NCI-H1092 treated with DMSO at 0.1 percent for 48 hours (cell line): ENCODE measurements at regions not wholly inside any gene's neighbourhood (a gene's known extent, or its start where the extent isn't known, plus 50 kb on each side); places are given as distances from the start of the nearest gene placed in this dataset.

Experiments
- DNase-seq: peaks from one replicate; lab custom pipeline; 2025; lab: John Stamatoyannopoulos, UW

DNA sequence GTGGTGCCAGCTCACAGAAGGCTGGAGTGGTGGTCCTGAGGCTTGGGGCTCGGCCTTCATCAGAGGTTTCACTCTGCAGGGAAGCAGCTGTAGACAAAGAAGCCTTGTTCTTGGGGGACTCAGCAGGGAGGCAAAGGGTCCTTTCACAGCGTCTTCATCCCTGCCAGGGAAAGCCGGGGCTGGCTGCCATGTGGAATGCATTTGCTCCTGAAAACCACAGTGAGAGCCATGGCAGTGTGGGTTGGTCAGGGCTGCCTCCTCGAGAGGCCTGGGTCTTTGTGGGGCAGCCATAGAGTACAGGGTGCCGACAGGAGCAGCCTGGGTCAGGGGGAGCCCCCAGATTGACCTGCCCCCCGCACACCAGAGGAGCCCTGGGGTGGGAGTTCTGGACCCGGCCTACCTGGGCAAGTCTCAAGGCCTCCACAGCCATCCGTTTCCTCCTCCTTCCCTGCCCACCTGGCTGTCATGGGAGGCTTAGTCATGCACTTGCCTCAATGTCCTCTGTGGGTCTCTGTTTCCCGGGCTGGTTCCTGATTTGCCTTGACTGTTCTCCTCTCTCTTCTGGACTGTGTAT, 144.0 kb downstream of the CDC5L start:
- no peak for DNase-seq

- no peak for DNase-seq
Observed at GRCh38 chr6:44533421-44533820, 145.9 kb downstream of the CDC5L start.

DNA sequence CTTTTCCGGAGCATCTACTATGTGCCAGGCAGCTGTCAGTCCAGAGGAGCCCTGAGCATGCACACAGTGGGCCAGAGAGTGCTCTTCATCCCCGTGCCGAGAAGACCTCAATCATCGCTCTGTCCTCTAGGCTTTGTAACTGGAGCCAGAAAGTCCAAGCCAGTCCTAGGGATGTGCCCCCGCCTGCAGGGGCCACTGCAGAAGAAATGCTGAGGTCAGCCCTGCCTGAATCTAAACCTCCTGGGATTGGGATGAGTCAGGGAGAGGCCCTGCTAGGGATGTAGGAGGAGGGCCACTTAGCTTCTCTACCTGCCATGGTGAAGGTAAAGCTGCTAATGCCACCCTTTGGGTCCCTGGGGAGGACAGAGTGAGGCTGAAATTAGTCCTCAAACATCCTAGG, 146.8 kb downstream of the CDC5L start:
- DNase-seq, result no peak

DNA sequence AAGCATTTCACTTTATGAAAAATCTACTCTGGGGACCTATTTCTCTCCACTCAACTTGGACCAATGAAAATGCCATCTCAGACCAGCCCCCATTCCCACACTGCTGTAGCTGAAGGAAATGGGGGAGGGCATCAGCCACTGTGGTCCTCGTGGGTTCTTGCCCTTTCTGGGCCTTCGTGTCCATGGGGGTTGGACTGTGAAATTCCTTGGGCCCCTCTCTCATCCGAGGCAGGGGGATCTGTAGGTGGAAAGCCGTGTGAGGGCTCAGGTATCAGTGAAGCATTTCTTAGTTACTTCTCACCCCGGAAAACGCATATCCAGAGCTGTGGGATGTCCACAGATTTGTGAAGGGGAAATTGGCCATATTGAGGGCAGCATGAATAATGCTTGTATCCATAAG, 147.9 kb downstream of the CDC5L start:
- DNase-seq, result no peak

- no peak for DNase-seq
Observed at GRCh38 chr6:44535967-44536366, 148.5 kb downstream of the CDC5L start.

DNA sequence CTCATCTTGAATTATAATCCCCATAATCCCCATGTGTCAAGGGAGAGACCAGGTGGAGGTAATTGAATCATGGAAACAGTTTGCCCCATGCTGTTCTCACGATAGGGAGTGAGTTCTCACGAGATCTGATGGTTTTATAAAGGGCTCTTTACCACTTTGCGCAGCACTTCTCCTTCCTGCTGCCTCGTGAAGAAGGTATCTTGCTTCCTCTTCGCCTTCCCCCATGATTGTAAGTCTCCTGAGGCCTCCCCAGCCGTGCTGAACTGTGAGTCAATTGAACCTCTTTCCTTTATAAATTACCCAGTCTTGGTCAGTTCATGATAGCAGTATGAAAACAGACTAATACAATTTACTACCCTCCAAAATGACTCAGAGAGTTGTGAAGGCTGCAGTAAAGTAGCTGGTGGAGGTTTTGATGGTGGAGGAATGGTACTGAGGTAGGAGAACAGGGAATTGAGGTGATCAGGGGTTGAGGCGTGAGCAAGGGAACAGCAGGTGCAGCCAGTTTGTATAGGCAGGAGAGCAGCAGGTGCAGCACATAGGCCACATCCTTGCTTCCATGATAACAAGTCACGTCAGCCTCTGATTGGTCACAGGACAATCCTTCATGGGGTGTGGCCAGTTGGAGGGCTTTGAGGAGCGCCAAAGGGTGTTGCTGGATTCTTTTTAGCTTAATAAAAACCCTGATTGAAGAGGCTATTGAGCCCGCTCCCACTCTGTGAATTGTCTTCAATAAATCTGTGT, 150.0 kb downstream of the CDC5L start:
- no peak for DNase-seq

DNA sequence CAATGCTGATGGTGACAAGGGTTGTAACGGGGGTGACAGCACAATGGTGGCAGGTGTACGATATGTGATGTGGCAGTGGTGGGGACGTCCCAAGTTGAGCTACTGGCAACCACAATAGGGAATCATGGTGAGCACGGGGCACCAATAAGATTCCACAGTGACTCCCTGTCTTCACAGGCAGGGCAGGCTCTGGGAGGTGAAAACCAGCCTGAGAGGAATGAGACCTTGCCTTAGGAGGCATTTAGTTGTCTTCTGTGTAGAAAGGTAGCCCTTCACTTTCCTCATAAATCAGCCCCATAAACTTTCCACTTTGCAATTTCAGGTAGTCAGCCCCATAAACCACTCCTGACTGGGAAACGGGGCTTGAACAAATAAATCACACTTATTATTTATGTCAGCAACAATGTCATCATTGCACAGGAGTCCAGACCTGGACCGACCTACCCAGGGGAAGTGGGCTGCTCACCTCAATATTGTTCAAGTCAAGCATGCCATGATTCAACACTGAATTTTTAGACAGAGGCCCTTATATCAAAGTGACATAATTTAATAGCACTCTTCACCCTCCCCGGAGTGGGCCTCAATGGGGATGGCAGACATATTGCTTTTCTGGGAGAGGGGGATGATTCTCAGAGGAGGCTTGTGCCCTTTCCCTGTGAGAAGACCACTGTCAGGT, 150.8 kb downstream of the CDC5L start:
- DNase-seq, result no peak

- DNase-seq, result no peak
Observed at GRCh38 chr6:44538807-44539201, 151.3 kb downstream of the CDC5L start.

GRCh38 chr6:44539701-44540355, 152.3 kb downstream of the CDC5L start:
- DNase-seq, result no peak

DNA sequence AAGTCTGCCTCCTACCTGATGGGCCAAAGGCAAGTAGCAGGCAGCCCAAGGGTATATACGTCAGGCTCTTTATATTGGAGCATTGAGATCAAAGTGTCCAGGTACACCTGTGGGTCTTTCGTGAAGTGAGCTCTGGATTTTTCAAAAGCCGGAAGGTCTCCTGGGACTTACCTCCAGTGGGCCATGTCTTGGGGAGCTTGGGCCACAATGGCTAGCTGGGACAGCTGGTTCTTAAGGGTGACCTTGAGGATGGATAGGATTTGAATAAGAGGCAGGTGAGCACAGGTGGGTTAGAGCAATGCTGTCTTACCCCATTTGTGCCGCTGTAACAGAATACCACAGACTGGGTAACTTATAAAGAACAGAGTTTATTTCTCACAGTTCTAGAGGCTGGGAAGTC, 153.4 kb downstream of the CDC5L start:
- DNase-seq, result no peak

DNA sequence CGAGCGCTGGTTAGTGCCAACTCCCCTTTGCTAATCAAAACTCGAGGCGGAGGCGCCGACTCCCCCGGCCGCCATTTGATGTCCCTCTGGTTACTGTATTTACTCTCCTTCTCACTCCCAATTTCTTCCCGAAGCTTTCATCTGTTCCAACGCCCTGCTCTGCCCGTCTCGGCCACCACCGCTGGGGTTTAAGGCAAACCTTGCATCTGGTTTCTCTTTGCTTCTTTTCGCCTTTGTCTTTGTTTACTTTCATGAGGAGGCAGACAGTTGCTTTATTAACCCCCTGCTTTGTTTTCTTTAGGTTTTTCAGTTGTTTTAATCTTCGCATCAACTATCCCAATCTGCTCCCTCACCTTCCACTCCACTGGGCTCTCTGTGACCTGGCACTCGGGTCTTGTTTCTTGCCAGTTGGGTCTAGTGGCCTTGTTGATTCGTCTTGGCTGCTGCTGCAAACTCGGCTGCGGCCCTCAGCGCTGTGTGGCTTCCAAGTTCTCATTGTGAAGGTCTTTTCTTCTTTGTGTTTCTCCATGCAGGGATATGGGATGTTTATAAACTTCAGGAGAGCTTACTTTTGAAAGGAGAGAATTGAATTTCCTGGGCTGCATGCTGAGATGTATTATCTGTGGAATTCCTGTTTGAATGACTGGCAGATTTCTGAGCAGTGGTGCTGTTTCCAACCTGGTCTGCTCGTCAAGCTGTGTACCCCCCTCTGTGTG, 155.1 kb downstream of the CDC5L start:
- DNase-seq, result no peak

- DNase-seq, result no peak
Observed at GRCh38 chr6:44543664-44544063, 156.2 kb downstream of the CDC5L start.

DNA sequence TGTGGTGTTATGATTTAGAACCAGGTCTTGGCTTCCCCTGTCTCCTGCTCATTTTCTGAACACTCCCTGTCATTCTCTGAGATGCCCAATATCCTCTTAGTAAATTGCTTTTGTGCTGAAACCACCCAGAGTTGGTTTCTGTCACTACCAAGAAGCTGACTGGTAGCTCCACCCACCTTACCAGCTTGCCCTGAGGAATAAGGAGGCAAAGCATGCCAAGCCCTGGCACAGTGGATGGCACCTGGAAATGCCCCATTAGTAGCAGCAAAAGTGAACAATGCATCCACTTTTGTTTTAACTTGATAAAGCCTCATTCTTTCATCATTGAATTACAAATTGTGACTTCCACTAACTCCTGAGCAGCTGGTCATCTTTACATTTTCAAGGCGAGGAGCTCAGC, 157.7 kb downstream of the CDC5L start:
- no peak for DNase-seq

DNA sequence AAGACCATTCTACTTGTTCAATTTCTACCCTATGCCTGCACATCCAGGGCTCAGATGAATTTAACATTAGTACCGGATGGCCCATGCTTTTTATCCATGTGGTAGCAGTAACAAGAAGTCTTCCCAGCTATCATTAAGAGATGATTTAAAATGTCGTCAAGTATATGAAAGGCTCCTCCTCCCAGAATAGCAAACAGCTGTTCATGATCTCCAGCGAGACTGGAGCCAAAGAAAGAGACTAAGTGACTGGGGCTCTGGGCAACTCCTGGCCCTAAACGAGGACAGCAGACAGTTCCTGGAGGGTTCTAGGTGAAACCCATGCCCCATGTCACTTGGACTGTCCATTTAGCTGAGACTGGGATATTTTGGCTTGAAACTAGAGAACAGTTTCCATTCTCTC, 160.8 kb downstream of the CDC5L start:
- DNase-seq, result no peak

DNA sequence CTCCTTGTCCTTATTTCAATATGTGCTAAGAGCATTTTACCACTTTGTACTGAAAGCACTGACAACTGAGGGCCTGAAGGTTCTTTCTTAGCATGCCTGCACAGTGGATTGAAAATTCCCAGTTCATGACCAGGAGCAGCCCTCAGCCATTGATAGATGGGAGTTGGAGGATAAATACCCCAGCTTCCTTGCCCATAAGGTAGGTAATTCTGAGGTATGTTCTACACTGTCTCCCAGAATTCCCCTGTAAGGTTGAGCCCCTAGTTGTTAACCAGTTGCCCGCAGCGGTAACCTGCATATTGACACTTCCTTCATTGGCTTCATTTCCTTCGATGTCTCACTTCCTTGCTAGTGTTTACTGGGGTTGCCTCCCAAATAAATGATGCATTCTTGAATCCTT, 162.0 kb downstream of the CDC5L start:
- no peak for DNase-seq

- no peak for DNase-seq
Observed at GRCh38 chr6:44554194-44554593, 166.7 kb downstream of the CDC5L start.

- no peak for DNase-seq
Observed at GRCh38 chr6:44554861-44555260, 167.4 kb downstream of the CDC5L start.

DNA sequence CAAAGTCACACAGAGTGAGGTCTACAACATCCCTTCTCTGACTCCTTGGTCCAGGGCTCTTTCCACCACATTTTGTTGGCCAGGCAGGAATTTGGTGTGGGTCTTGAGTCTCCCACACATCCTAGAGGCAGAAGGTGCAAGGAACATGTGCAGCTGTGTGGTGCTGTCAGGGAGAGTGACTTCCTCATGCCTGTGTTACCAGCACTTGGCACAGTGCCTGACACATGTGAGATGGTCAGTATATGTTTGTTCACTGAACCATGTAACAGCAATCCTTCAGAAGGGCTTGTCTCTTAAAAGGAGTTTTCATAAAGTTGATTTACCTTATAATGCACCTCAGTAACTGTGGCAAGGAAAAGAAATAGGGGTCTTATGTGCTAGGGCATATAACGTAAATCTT, 168.5 kb downstream of the CDC5L start:
- no peak for DNase-seq

GRCh38 chr6:44558024-44558831, 170.7 kb downstream of the CDC5L start:
- no peak for DNase-seq

- no peak for DNase-seq
Observed at GRCh38 chr6:44558832-44559251, 171.3 kb downstream of the CDC5L start.

- no peak for DNase-seq
Observed at GRCh38 chr6:44559486-44560270, 172.2 kb downstream of the CDC5L start.
